ENCODE measurements at regions not wholly inside any gene's neighbourhood (a gene's known extent, or its start where the extent isn't known, plus 50 kb on each side); places are given as distances from the start of the nearest gene placed in this dataset.

GRCh38 chr7:84629216-84629615, 434.6 kb upstream of the SEMA3A start:
- TF ChIP-seq CTCF (IDR thresholded peaks at IDR 0.05) (no peak), EP300 (IDR thresholded peaks at IDR 0.05) (no peak)

All from tibial nerve (tissue), 4 donors.